ENCODE measurements at regions not wholly inside any gene's neighbourhood (a gene's known extent, or its start where the extent isn't known, plus 50 kb on each side); places are given as distances from the start of the nearest gene placed in this dataset.

DNA sequence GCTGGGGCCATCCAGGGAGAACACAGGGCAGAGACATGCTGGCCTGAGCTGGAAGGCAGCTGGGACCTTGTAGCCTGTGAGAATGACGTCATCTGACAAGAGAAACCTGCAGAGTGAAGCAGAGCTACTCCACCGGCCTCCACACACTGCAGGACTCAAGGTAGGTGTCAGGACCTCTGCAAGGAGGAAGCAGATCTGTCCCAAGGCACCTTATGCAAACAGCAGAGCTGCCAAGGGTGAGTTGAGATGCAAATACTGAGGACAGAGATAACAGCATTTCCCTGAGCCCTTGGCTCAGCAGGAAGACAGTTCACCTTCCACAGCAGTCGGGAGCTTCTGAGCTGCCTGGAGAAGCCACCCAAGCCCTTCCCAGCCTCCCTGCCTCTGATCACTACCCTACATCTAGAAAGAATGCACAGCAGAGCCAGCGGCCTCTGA lies 51.9 kb upstream of the IGSF9B start:
- POLR2A ChIA-PET, result no interaction called here
- H3K4me1 Mint-ChIP-seq, result no peaks in the 10 kb centered on the region
- H3K36me3 Mint-ChIP-seq (ENCODE audit: low read depth), result no peaks in the 10 kb centered on the region
- H3K27me3 Mint-ChIP-seq, result peaks cover 28% of the 10 kb centered on the region
- no peak for DNase-seq
- CTCF ChIA-PET, result interaction anchor here (1.0 to 1.9 kb wide), 4 partner anchors 10 to 83 kb away, joined by 3 to 5 read pairs (median 4); no protein-coding TSS in a partner anchor
- no peaks in the 10 kb centered on the region for H3K9me3 Mint-ChIP-seq
- H3K27ac Mint-ChIP-seq, result no peak overlapping the region
- H3K4me3 Mint-ChIP-seq, result no peak overlapping the region

DNA sequence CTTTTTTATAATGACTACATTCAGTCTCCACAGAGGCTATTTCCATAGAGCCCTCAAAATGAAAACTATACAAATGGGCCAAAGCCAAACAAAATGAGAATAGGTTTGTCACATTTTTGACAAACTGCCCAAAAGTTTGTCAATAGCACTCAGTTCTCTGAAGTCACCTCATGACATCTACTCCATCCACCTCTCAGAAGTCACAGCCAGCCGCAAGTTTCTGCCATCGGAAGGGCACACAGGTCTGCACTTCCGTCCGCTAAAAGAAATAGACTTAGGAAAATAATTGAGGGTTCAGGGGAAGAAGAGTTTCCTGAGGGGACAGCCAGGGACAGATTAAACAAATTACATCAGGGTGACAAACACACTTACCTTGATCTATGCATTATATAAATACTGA lies 55.4 kb upstream of the JAM3 start:
- Mint-ChIP-seq H3K27ac (no peak overlapping the region), H3K36me3 (ENCODE audit: low read depth) (no peaks in the 10 kb centered on the region), H3K4me3 (no peak overlapping the region), H3K9me3 (no peaks in the 10 kb centered on the region), H3K4me1 (no peaks in the 10 kb centered on the region), H3K27me3 (peaks cover 64% of the 10 kb centered on the region)
- POLR2A ChIA-PET, result no interaction called here
- no peak for DNase-seq
- CTCF ChIA-PET, result no interaction called here

GRCh38 chr11:134014511-134014910 lies 54.4 kb upstream of the JAM3 start:
- H3K4me3 Mint-ChIP-seq, result no peak overlapping the region
- no peaks in the 10 kb centered on the region for H3K4me1 Mint-ChIP-seq
- no peaks in the 10 kb centered on the region for H3K9me3 Mint-ChIP-seq
- H3K27ac Mint-ChIP-seq, result no peak overlapping the region
- DNase-seq, result no peak
- no peaks in the 10 kb centered on the region for H3K36me3 Mint-ChIP-seq (ENCODE audit: low read depth)
- POLR2A ChIA-PET, result no interaction called here
- H3K27me3 Mint-ChIP-seq, result peaks cover 63% of the 10 kb centered on the region
- CTCF ChIA-PET, result interaction anchor here (1.7 kb wide), 1 partner anchor 10 kb away, joined by 3 read pairs; no protein-coding TSS in a partner anchor

GRCh38 chr11:134015556-134015955 lies 53.3 kb upstream of the JAM3 start:
- ChIA-PET POLR2A (no interaction called here), CTCF (interaction anchor here (1.4 to 1.7 kb wide), 2 partner anchors 9 to 12 kb away, joined by 3 to 6 read pairs; no protein-coding TSS in a partner anchor)
- Mint-ChIP-seq H3K9me3 (no peaks in the 10 kb centered on the region), H3K36me3 (ENCODE audit: low read depth) (no peaks in the 10 kb centered on the region), H3K27me3 (peaks cover 56% of the 10 kb centered on the region), H3K4me1 (no peaks in the 10 kb centered on the region), H3K4me3 (no peak overlapping the region), H3K27ac (no peak overlapping the region)
- no peak for DNase-seq

- no peaks in the 10 kb centered on the region for H3K36me3 Mint-ChIP-seq (ENCODE audit: low read depth)
- no peak for DNase-seq
- H3K4me1 Mint-ChIP-seq, result no peaks in the 10 kb centered on the region
- CTCF ChIA-PET, result interaction anchor here (0.7 to 2.1 kb wide), 2 partner anchors 9 to 36 kb away, joined by 3 to 4 read pairs; no protein-coding TSS in a partner anchor
- H3K4me3 Mint-ChIP-seq, result no peak overlapping the region
- no peaks in the 10 kb centered on the region for H3K9me3 Mint-ChIP-seq
- H3K27me3 Mint-ChIP-seq, result peaks cover 44% of the 10 kb centered on the region
- H3K27ac Mint-ChIP-seq, result no peak overlapping the region
- POLR2A ChIA-PET, result no interaction called here
These were observed 51.1 kb upstream of the JAM3 start for GRCh38 chr11:134017511-134018430.
